ENCODE measurements at regions not wholly inside any gene's neighbourhood (a gene's known extent, or its start where the extent isn't known, plus 50 kb on each side); places are given as distances from the start of the nearest gene placed in this dataset.
"Not testable (repeated sequence)": the region's sequence is repeated elsewhere in the genome, so short reads cannot be mapped to it uniquely, and the experiment has no call there.

DNA sequence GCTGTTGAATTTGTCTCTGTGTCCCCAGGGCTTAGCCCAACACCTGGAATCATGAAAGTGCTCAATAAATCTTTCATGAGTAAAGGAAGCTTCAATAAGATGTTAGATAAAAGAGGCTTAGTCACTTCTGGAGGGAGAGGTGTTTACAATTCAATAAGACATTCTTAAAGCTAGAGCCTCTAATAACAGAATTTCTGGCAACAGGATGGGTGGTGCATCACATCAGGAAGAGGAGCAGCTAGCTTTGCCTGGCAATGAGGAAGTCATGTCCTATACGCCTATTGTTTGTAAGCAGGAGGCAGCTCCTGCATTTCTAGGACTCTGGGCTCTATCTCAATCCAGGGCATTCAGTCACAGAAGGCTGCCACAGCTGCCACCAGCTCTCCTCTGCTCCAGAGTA, 638.5 kb downstream of the EPM2A start:
- intact Hi-C loops (cut with DNase I): no loop called here
- DNase-seq (ENCODE audit: low spot score): no peak

DNA sequence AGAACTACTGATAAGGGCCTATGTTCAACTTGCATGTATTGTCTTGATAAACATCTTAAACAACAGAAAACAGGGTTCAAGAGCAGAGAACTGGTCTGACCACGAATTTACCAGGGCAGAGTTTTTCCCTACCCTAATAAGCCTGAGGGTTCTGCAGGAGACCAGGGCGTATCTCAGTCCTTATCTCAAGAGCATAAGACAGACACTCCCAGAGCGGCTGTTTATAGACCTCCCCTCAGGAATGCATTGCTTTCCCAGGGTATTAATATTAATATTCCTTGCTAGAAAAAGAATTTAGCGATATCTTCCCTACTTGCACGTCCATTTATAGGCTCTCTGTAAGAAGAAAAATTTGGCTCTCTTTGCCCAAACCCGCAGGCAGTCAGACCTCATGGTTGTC, 637.2 kb downstream of the EPM2A start:
- DNase-seq (ENCODE audit: low spot score); intact Hi-C loops (cut with DNase I): not testable (repeated sequence)

DNA sequence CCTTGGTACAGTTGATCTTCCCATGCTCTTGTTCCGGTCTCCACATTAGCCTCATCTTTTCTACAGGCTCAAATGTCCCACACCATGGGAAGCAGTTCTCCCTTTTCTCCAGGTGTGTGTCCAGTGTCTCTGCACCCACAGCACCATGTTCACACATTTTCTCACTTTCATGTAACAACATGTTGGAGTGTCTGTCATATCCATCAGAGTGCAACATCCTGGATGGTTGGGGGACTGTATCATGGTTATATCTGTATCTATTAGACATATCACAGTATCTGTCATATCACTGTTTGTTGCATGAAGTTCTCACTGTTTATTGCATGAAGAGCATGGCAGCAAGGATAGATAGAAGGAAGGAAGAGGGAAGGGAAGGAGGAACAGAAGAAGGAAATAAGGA, 635.6 kb downstream of the EPM2A start:
- no peak for DNase-seq (ENCODE audit: low spot score)
- intact Hi-C loops (cut with DNase I): no loop called here

DNA sequence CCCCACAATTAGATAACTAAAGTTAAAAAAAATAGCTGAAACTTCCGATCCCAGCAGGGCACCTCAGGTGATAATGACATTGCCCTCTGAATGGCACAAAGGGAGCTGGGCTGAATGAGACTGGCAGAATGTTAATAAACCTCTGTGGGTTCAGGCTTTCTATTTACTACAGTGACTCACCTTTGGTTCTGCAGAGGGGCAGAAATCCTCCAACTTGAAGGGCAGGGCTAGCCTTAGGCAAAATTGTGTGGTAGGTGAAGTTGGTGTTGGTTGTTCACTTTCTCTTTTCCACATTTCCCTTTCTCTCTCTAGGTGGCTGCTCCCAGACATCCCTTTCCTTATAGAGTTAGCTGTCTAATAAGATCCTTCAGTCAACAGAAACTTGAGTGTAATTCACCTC, 625.2 kb downstream of the EPM2A start:
- intact Hi-C loops (cut with DNase I): no loop called here

DNA sequence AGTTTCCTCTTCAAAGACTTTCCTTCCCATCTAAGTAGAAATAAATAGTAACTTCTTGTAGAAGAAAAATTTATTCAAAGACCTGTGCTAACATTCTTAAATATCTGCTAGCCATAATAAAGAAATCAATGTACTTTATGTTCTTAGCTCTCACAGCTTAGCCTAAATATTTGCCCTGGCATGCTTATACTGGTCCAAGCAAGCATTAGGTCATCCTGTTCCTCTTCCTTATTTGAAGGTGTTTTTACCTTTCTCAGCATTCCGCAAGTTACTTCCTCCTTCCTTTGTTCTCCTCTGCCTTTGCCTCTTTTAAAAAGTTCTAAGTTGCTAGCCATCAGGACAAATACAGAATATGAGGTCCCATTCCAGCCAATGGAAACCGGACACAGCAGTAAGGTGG, 623.9 kb downstream of the EPM2A start:
- intact Hi-C loops (cut with DNase I); DNase-seq (ENCODE audit: low spot score): not testable (repeated sequence)

More for the DNA sequence above, 625.2 kb downstream of the EPM2A start:
- DNase-seq (ENCODE audit: low spot score): no peak

DNA sequence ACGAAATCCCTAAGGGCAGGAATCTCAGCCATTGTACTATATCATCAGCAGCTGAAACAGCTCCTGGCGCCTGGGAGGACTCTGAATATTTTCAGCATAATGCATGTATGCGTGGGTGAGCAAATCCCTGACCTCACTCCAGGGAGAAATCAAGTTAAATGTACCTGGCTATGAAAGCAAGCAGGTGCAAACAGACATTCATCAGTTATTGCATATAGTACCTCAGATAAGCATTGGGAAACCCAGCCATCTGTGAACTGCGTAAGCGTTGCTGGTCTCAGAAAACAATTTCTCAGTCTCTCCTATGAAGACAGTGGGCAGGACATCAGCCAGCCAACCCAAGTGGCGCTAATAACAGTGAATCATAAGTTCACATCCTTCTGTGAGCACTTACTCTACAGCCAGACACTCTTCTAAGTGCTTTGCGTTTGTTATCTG, 622.6 kb downstream of the EPM2A start:
- intact Hi-C loops (cut with DNase I): no loop called here
- no peak for DNase-seq (ENCODE audit: low spot score)

DNA sequence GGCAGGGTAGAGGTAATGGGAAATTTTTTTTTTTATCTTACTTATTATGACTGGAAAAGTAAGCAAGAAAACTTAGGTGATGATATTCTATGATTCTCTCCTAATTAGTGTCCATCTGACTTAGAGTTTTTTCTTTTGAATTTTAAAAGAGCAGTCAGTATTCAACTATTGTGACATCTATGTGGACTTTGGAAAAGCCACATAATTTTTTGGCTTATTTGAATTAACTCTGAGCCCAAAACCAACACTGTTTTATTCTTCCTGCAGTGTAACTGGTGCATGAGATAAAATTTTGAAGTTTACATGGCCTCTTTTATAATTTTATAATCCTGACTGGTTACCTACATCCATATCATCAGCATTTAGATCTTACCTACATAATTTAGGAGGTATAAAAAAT, 619.7 kb downstream of the EPM2A start:
- DNase-seq (ENCODE audit: low spot score): no peak
- intact Hi-C loops (cut with DNase I): no loop called here

DNA sequence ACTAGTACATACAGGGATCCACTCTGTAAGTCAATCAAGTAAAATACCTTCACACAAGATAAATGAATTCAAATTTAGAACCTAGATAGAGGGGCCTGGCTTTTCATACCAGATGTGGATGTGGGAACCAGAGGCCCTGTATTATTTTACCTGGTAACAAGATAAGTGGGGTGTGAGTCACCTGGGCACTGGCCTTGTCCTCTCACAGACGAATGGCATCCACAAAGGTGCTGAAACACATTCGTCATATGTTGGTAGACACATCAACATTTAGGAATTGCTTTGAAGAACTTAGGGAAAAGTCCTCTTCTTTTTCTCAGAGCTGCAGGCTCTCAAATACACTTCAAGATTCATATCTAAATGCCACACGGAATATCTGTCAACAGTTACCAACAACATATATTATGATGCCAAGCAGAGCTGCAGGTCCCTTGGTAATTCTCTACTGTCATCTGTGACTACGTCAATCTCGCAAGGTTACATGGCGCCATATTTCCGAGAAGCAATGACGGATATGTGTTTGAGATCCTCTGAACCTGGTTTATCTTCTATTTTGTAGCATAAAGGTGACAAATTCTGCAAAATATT, 618.6 kb downstream of the EPM2A start:
- DNase-seq (ENCODE audit: low spot score): no peak
- intact Hi-C loops (cut with DNase I): no loop called here

DNA sequence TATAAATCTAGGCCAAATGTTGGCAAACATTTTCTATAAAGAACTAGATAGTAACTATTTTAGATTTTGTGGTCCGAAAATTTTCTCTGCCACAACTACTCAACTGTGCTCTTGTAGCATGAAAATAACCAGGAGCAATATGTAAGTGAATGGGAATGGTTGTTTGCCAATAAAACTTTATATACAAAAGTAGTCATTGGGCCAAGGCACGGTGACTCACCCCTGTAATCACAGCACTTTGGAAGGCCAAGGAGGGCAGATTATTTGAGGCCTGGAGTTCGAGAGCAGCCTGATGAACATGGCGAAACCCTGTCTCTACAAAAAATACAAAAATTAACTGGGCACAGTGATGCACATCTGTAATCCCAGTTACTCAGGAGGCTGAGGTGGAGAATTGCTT, 617.1 kb downstream of the EPM2A start:
- intact Hi-C loops (cut with DNase I): no loop called here
- DNase-seq (ENCODE audit: low spot score): no peak

DNA sequence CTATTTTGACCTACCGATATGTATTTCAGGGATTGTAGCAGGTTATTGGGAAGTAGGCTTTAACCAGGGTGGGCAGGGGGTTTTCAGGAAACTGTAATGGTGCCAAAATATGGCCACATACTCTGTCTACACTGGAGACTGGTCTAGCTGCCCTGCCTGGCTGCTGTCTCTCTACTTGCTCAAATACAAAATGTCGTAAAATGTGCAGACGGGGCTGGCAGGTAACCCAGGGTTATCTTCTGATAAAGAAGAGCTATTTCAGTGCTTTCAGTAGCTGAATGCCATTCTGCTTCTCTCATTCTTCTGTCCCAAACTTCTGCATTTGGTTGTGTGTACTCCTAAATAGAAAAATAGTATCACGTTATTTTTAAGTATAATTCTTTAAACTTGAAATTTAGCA, 616.2 kb downstream of the EPM2A start:
- no peak for DNase-seq (ENCODE audit: low spot score)
- intact Hi-C loops (cut with DNase I): no loop called here

DNA sequence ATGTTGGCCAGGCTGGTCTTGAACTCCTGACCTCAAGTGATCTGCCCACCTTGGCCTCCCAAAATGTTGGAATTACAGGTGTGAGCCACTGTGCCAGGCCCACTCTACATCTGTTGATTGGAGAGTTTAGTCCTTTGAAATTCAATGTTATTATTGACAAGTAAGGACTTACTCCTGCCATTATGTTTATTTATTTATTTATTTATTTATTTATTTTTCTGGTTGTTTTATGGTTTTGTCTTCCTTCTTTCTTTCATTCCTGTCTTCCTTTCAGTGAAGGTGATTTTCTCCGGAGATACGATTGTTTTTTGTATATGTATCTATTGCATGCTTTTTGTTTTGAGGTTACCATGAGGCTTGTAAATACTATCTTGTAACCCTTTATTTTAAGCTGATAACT, 602.6 kb downstream of the EPM2A start:
- intact Hi-C loops (cut with DNase I): no loop called here
- no peak for DNase-seq (ENCODE audit: low spot score)

DNA sequence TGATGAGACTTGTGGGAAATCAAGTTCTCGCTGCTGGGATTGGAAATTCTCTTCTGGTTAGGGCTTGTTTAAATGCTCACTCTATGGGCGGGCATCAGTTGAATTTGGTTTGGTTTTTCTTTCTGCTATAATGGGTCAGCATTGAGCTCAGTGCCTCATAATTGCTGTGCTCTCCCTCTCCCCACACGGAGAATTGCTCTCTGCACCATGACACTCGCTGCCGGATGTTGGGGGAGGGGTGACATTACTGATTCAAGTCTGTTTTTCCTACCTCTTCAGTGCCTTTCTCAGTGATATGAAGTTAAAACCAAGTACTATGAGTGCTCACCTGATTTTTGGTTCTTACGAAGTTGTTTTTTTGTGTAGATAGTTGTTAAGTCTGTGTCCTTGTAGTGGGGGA, 599.6 kb downstream of the EPM2A start:
- intact Hi-C loops (cut with DNase I): no loop called here
- DNase-seq (ENCODE audit: low spot score): no peak

DNA sequence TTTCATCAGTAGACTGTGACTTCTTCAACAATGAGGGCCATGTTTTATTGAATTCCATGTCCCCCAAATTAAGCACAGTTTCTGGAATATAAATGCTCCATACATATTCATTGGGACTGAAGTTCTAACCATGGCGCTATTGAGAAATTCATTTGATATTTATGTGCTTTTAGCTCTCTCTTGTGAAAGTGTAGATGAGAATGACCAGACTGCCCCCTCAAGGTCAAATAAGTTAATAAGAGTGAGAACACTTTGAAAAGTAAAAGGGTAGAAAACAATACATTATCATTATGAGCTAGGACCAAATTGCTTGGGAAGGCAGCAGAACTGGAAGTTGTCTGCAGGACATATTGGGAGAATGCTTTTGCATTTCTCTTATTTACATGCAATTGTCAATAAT, 597.9 kb downstream of the EPM2A start:
- no peak for DNase-seq (ENCODE audit: low spot score)
- intact Hi-C loops (cut with DNase I): no loop called here

DNA sequence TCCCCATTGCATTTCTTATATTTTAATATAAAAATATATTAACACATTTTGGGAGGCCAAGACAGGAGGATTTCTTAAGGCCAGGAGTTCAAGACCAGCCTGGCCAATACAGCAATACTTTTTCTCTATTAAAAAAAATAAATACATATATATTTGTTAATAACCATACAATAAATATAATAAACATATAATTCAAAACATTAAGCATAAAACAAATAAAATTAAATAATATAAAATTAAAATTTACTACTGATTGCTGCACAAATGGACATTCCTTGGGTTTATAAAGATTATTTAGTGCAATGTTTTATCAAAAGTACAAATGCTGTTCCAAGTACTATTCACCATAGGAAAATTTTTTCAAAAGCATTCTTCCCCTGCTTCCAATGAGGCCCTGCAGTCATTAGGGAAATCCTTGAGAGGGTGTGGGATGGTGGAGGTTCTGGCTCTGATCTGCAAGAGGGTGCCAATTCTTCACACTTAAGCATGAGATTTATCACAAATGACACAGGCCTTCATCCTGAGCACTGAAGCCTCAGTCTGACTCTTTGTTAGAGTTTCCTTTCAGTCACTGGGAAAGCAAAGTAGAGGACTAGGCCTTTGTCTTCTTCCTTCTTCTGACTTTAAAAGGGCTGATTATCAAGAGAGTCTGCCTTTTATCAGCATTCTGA, 596.7 kb downstream of the EPM2A start:
- intact Hi-C loops (cut with DNase I): no loop called here

DNA sequence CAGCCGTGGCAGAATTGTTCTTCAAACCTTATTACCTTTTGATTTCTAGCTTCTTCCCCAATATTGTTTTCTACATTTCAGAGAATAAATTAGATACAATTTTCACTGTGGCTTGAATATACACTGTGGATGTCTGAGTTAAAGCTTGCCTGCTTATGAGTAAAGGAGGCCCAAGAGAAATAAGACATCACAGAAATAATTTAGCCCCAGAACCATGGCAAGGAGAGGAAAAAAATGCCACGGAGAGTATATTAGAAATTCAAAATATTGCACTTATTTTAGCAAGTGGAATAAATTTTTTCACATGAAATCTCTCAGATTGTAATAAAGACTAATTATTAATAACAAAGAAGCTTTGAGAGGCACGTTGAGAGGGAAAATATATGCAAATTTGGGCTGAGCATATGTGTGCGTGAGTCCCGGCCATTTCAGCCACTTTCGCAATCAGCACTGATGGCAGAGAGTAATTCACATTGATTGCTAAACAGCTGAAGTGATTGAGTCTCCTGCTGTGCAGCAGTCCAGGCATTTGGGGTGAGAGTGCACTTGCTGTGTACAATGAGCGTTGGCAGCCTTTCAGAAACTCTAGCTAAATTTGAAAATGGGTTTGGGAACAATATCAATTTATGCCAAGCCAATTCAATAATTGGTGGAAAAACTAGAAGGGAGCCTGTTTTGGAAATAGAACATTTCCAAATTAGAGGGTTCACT, 596.0 kb downstream of the EPM2A start:
- no peak for DNase-seq (ENCODE audit: low spot score)
- intact Hi-C loops (cut with DNase I): no loop called here

More for the DNA sequence above, 596.7 kb downstream of the EPM2A start:
- DNase-seq (ENCODE audit: low spot score): no peak

DNA sequence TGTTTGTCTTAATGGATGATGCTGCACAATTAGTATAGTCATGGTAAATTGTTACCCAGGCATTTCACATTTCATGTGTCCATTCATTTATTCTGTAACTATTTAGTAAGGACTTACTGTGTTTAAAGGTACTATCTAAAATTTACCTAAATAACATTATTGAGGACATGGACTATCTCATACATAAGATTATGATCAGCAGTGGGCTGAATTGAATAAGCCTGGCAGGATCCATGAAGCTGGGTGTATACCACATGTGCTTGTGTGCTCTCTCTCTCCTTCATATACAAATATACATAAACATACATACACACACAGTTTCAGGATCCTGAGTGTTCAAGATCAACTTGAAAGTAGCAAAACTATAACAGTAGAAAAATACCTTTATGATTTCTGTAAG, 595.4 kb downstream of the EPM2A start:
- intact Hi-C loops (cut with DNase I): no loop called here

DNA sequence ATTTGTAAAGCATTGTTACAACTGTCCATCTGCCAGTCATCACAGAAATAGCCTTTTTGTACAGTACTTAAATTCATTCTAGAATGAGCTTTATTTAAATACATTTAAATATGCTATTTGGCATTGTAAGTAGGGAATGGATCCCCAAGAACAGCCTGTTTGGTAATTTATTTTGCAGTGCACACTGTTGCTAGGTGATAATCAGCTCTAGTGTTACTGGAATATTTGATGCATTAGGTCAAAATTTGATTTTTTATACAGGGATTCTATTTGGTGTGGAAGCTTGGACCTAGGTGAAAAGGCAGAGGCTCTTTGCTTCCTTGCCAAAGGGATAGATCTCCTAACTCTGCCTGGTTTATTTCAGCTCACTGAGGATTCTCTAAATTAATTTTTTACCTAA, 593.7 kb downstream of the EPM2A start:
- no peak for DNase-seq (ENCODE audit: low spot score)
- intact Hi-C loops (cut with DNase I): no loop called here

More for the DNA sequence above, 595.4 kb downstream of the EPM2A start:
- no peak for DNase-seq (ENCODE audit: low spot score)

DNA sequence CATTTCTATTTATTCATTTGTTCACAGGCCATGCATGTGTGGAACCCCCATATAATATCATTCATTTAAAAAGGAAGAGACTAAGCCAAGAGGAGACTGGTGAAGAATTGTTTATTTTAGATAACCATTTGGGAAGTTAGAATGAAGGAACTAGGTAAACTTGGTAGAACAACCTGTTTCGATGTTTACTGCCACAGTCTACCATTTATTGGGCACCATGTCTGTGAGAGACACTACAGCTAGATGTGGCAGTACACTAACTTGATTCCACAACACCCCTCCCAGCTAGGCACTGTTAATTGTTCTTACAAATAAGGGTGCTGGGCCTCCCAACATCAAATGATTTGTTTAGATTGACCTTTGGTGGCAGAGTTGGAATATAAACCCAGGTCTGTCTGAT, 592.4 kb downstream of the EPM2A start:
- intact Hi-C loops (cut with DNase I): no loop called here
- DNase-seq (ENCODE audit: low spot score): no peak

DNA sequence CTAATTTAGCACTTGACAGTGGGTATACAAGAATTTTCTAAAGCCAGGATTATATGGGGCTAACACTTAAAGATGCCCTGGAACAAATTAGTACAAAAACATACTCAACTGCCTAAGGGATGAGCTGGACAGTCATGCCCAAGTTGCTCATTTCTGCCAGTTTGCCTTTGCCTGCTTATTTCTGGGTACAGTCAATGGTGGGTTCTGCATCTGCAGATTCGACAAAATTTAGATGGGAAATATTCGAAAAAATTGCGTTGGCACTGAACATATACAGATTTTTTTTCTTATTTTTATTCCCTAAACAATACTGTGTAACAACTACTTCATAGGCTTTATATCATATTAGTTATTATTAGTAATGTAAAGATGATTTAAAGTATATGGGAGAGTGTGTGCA, 591.9 kb downstream of the EPM2A start:
- no peak for DNase-seq (ENCODE audit: low spot score)
- intact Hi-C loops (cut with DNase I): no loop called here

DNA sequence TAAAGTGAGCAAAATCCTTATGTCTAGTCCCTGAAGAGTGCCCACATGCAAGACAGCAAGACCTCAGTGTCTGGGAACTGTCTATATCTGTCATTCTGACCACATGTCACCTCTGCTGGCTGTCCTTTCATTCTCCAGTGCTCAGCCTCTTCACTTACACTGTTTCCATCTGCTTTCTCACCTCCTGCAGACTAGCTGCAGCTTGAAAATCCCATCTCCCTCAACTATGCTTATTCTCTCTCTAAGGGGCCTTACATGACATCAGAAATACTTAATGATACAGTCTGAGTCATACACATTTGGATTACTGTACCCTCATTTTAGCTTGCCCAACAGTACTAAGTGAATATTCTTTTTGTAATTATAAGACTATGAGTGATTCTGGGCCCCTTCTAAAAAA, 587.8 kb downstream of the EPM2A start:
- intact Hi-C loops (cut with DNase I): no loop called here
- DNase-seq (ENCODE audit: low spot score): no peak
